ENCODE measurements at regions not wholly inside any gene's neighbourhood (a gene's known extent, or its start where the extent isn't known, plus 50 kb on each side); places are given as distances from the start of the nearest gene placed in this dataset.

DNA sequence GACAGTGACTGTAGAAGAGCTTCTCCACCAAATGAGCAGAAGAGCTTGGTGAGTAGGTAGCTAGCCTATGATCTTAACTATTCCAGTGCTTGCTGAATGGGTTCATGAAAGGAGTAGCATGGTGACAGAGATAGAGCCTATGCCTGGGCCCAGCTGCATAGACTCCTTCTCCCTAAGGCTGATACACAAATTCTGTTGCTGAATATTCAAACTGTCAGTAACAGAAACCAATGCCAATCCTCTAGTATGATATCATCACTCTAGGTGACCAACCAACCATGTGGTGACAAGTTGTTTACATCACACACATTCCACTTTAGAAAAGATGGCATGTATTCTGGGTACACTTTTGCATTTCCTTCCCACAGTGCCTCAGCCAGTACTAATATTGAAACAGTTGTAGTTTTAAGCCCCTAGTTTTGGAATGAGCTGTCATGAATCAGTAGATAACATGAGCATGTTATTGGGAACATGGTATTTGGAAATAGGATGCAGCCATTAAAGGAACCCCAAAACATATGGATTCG is 103.4 kb upstream of the GRXCR1 start:
- Histone ChIP-seq H3K9me3 (peaks cover 0 to 9% (median 0%) of the 10 kb centered on the region in 8 donors), H3K4me1 (no peaks in the 10 kb centered on the region), H3K36me3 (no peaks in the 10 kb centered on the region), H3K27ac (no peak overlapping the region), H3K27me3 (replicated peaks in 1 of 7) (no peaks in the 10 kb centered on the region), H3K4me3 (no peak overlapping the region)
- DNase-seq, result no peak
- intact Hi-C loops (cut with DNase I; ENCODE audit: low total_unique reads), result no loop called here
- no peak for TF ChIP-seq POLR2A (IDR thresholded peaks at IDR 0.05)
- no peak for TF ChIP-seq POLR2AphosphoS5 (IDR thresholded peaks at IDR 0.05)
- TF ChIP-seq, protein P1, sequence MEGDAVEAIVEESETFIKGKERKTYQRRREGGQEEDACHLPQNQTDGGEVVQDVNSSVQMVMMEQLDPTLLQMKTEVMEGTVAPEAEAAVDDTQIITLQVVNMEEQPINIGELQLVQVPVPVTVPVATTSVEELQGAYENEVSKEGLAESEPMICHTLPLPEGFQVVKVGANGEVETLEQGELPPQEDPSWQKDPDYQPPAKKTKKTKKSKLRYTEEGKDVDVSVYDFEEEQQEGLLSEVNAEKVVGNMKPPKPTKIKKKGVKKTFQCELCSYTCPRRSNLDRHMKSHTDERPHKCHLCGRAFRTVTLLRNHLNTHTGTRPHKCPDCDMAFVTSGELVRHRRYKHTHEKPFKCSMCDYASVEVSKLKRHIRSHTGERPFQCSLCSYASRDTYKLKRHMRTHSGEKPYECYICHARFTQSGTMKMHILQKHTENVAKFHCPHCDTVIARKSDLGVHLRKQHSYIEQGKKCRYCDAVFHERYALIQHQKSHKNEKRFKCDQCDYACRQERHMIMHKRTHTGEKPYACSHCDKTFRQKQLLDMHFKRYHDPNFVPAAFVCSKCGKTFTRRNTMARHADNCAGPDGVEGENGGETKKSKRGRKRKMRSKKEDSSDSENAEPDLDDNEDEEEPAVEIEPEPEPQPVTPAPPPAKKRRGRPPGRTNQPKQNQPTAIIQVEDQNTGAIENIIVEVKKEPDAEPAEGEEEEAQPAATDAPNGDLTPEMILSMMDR (IDR thresholded peaks at IDR 0.05 in 8 of 11, conservative IDR thresholded peaks at IDR 0.05 in 3 of 11), result no peak
- 69 to 90% (median 86%) methylated on average over 1 of the region's 1 CpG for WGBS, 5 donors

DNA sequence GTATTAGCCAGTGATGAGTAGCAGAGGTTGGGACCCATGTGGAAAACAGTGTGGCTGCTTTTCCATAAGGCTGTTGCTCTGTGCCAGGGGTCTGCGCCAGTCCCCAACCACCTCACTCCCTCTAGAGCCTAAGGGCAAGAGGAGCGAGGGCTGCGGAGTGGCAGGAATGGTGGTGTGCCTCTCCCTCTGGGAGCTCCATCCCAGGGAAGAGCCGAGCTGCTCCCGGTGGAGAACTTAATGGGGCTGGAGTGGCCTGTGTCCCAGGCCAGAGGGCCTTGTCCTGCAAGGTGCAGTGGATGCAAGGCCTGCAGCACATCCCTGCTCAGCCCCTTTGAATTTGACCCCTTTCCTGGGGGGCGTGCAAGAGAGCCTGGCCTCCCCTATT is 105.4 kb upstream of the GRXCR1 start:
- Histone ChIP-seq H3K36me3 (no peaks in the 10 kb centered on the region), H3K9me3 (peaks cover 0 to 9% (median 0%) of the 10 kb centered on the region in 8 donors), H3K27ac (no peak overlapping the region), H3K27me3 (replicated peaks in 1 of 7) (no peaks in the 10 kb centered on the region), H3K4me3 (no peak overlapping the region), H3K4me1 (no peaks in the 10 kb centered on the region)
- no peak for DNase-seq
- TF ChIP-seq POLR2A (IDR thresholded peaks at IDR 0.05) (no peak), POLR2AphosphoS5 (IDR thresholded peaks at IDR 0.05) (no peak)
- TF ChIP-seq, protein P1 (IDR thresholded peaks at IDR 0.05 in 8 of 11, conservative IDR thresholded peaks at IDR 0.05 in 3 of 11), result no peak
- intact Hi-C loops (cut with DNase I; ENCODE audit: low total_unique reads), result no loop called here
- WGBS, 5 donors, result 86 to 98% (median 89%) methylated on average over 5 to 6 of the region's 6 CpGs

DNA sequence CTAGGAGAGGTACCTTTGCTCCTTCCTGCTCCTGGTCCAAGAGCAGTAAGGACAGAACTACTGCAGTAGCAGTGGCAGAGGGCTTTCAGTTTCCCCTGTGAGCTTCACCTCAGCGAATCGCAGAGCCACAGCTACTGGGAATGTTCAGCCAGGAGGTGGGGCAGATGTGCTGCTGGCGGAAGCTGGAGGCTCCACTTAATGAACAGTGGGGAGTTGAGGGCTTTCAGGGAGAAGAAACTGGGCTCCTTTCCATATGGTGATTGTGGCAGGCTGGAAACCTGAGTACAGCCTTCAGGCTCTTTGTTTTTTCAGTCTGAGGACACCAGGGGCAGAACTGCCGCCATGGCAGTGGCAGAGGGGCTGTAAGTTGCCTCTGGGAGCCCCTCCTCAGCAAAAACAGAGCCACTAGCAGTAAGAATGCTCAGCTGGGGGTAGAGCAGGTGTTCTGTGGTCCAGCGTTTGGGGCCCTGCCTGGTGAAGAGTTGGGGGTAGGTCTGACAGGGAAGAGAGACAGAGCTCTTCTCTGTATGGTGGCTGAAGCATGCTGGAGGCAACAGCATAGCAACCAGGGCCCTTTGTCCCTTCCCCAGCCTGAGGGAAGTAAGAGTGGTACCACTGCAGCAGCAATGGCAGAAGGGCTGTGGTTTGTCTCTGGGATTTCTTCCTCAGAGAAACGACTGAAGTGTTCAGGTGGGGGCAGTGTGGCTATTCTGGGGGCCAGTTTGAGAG is 106.0 kb upstream of the GRXCR1 start:
- TF ChIP-seq, protein P1 (IDR thresholded peaks at IDR 0.05 in 8 of 11, conservative IDR thresholded peaks at IDR 0.05 in 3 of 11), result no peak
- TF ChIP-seq POLR2A (IDR thresholded peaks at IDR 0.05) (no peak), POLR2AphosphoS5 (IDR thresholded peaks at IDR 0.05) (no peak)
- H3K27me3 ChIP-seq (replicated peaks in 1 of 7), result no peaks in the 10 kb centered on the region
- no peaks in the 10 kb centered on the region for H3K4me1 ChIP-seq
- no peak for DNase-seq
- H3K9me3 ChIP-seq, result peaks cover 0 to 9% (median 0%) of the 10 kb centered on the region in 8 donors
- 68 to 83% (median 74%) methylated on average over 5 to 6 of the region's 6 CpGs for WGBS, 5 donors
- H3K4me3 ChIP-seq, result no peak overlapping the region
- H3K36me3 ChIP-seq, result no peaks in the 10 kb centered on the region
- no peak overlapping the region for H3K27ac ChIP-seq
- intact Hi-C loops (cut with DNase I; ENCODE audit: low total_unique reads), result no loop called here

DNA sequence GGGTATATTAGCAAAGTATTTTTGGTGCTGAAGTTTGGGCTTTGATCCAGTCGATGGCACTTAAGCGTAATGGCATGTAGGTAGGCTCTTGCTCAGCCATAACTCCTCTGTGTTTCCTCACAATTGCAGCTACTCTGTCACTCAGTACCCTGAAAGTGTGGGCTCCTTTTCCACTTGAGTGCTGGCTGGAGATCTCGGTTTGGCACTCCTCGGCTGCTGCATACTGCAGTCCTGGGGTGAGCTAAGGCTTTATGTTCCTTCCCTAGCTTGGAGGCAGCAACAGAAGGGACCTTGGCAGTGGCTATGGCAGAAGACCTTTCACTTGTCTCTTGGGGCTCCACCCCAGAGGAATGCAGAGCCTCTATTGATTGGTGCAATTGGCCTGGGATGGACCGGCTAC is 106.7 kb upstream of the GRXCR1 start:
- H3K27me3 ChIP-seq (replicated peaks in 1 of 7), result no peaks in the 10 kb centered on the region
- intact Hi-C loops (cut with DNase I; ENCODE audit: low total_unique reads), result no loop called here
- H3K27ac ChIP-seq, result no peak overlapping the region
- H3K36me3 ChIP-seq, result no peaks in the 10 kb centered on the region
- TF ChIP-seq, protein P1 (IDR thresholded peaks at IDR 0.05 in 8 of 11, conservative IDR thresholded peaks at IDR 0.05 in 3 of 11), result no peak
- TF ChIP-seq POLR2AphosphoS5 (IDR thresholded peaks at IDR 0.05), result no peak
- TF ChIP-seq POLR2A (IDR thresholded peaks at IDR 0.05), result no peak
- H3K9me3 ChIP-seq, result peaks cover 0 to 9% (median 0%) of the 10 kb centered on the region in 8 donors
- no peak for DNase-seq
- no peaks in the 10 kb centered on the region for H3K4me1 ChIP-seq
- no peak overlapping the region for H3K4me3 ChIP-seq
- 89 to 95% (median 91%) methylated on average over 5 of the region's 5 CpGs for WGBS, 5 donors
